PC-9 (cell line): ENCODE measurements at regions not wholly inside any gene's neighbourhood (a gene's known extent, or its start where the extent isn't known, plus 50 kb on each side); places are given as distances from the start of the nearest gene placed in this dataset.

Experiments
- EZH2 ChIP-seq: fragments of 200-600 bp; sonication (generic); IDR thresholded peaks from 2 replicates; pipeline ENCODE4 v1.8.0; 2017; ENCODE audit warnings: antibody characterized with exemption, low read depth
- TF ChIP-seq, protein P1 (sequence below): fragments of 200-600 bp; sonication (generic); conservative IDR thresholded peaks from 2 replicates; pipeline ENCODE4 v1.6.1; 2017; ENCODE audit warnings: mixed run types, antibody characterized with exemption, mild to moderate bottlenecking, moderate library complexity

DNA sequence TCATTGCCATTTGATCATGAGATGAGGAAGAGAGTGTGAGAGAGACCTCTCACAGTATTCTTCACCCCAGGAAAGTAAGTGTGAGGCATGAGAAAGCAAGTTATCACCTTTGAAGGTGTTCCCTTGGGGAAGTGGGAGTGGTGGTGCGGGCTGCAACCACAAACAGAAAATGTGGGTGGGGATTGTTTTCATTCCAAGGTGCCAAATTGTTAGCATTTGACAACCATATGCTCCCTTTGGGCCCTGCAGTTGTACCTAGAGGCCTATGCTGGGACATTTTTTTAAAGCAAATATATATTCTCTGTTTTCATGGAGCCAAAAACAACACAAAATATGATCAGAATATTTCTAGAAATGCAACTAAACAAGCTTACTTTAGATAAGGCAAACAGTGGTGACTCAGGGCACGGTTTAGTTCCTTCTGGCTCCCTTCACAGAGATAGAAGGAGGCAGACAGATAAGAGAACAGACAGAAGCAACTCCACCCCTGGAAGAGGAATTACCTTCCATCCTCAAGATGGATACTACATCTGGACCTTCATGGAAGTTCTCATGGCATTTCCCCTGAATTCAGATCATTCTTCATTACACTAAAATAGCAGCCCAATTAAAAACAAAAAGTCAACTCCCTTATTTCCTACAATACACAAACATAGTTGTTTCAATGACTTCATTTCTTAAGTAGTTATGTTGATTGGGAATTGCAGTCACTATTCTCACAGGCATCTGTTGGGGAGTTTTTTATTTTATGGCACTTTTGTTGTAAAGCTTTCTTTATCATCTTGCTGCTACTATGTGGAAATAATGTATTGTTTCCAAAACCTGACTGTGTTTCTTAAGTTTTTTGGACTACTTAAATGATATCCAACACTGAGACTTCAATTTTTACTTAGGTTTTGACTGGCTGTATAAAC, 416.6 kb downstream of the PLK2 start:
- TF ChIP-seq, protein P1, sequence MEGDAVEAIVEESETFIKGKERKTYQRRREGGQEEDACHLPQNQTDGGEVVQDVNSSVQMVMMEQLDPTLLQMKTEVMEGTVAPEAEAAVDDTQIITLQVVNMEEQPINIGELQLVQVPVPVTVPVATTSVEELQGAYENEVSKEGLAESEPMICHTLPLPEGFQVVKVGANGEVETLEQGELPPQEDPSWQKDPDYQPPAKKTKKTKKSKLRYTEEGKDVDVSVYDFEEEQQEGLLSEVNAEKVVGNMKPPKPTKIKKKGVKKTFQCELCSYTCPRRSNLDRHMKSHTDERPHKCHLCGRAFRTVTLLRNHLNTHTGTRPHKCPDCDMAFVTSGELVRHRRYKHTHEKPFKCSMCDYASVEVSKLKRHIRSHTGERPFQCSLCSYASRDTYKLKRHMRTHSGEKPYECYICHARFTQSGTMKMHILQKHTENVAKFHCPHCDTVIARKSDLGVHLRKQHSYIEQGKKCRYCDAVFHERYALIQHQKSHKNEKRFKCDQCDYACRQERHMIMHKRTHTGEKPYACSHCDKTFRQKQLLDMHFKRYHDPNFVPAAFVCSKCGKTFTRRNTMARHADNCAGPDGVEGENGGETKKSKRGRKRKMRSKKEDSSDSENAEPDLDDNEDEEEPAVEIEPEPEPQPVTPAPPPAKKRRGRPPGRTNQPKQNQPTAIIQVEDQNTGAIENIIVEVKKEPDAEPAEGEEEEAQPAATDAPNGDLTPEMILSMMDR: no peak
- no peak for TF ChIP-seq EZH2
